Esophagus (tissue), 2 donors: ENCODE measurements at regions not wholly inside any gene's neighbourhood (a gene's known extent, or its start where the extent isn't known, plus 50 kb on each side); places are given as distances from the start of the nearest gene placed in this dataset.

Source experiments
- H3K27ac ChIP-seq, 2 donors: one replicate each; pipeline ENCODE4 v1.5.1; 2013; ENCODE audit warnings: low read depth in 2 of 2, mild to moderate bottlenecking in 2 of 2, inconsistent platforms in 1 of 2, low read length in 1 of 2, moderate library complexity in 1 of 2
- H3K27me3 ChIP-seq, 2 donors: one replicate each; pipeline ENCODE4 v1.6.1; 2013; ENCODE audit warnings: low read length in 2 of 2, control low read depth in 1 of 2, mild to moderate bottlenecking in 1 of 2; ENCODE audit not compliant: insufficient read depth in 2 of 2, control insufficient read depth in 1 of 2
- H3K36me3 ChIP-seq, 2 donors: one replicate each; pipeline ENCODE4 v1.6.1; 2013; ENCODE audit warnings: low read length in 1 of 2; ENCODE audit not compliant: control insufficient read depth in 2 of 2, insufficient read depth in 2 of 2
- H3K4me1 ChIP-seq, 2 donors: one replicate each; pipeline ENCODE4 v1.6.1; 2013; ENCODE audit warnings: low read length in 1 of 2; ENCODE audit not compliant: control insufficient read depth in 2 of 2, insufficient read depth in 2 of 2
- H3K4me3 ChIP-seq, 2 donors: one replicate each; pipeline ENCODE4 v1.5.1; 2013; ENCODE audit warnings: low read length in 2 of 2, mild to moderate bottlenecking in 2 of 2, low read depth in 1 of 2, moderate library complexity in 1 of 2
- H3K9me3 ChIP-seq, 2 donors: one replicate each; pipeline ENCODE4 v1.6.1; 2013; ENCODE audit warnings: mild to moderate bottlenecking in 2 of 2, low read depth in 1 of 2, low read length in 1 of 2, moderate library complexity in 1 of 2; ENCODE audit not compliant: control insufficient read depth in 2 of 2, insufficient read depth in 1 of 2
- WGBS, 2 donors: extraction: QIAGEN DNeasy Blood & Tissue Kit; methylation state at CpG; one replicate each; pipeline ENCODE4 v1.1.7; 2013; 5-methylcytosine and 5-hydroxymethylcytosine counted together
- donor health status: healthy with polysubstance abuse.
- donor health status: Bipolar disorder and iron deficiency.

DNA sequence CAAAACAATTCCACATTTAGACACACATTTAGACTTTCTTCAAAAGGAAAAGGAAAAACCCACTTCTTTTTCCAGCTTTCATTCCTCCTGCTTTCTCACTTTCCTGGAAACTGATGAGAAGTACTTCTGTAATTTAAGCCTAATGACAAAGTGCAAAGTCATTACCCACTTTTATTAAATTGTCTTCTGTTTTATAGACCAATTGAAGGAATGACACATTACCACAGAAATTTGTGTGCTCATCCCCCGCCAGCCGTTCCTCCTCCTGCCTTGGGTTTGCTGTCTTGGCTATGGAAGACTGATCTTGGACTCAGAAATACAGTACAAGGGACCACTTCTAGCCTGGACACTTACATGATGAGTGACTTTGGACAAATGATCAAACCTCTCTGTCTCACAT, 717.8 kb downstream of the SORCS3 start:
- 85 to 93% methylated on average over 2 of the region's 2 CpGs for WGBS, 2 donors
- Histone ChIP-seq H3K27ac (no peak overlapping the region), H3K4me3 (no peak overlapping the region), H3K36me3 (no peaks in the 10 kb centered on the region), H3K9me3 (peaks cover 3% of the 10 kb centered on the region in 2 donors), H3K27me3 (no peaks in the 10 kb centered on the region), H3K4me1 (no peaks in the 10 kb centered on the region)

DNA sequence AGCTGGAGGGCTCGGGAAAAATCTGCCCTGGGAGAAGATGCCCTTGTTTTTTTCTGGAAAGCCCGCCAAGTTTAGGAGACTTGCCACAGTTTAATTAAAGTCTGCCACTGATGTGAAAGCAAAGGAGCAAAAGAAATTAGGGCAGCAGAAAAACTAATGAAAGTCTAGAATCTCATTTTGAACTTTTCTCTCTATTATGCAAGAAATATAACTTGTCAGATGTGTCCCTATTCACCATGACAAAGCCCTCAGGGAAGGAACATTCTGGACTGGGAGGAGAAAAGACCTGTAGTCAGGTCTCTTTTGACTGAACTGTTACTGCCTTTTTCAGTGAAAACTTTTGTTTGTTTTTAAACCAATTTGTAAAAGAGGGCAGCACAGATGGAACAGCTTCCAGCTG, 715.5 kb downstream of the SORCS3 start:
- peaks cover 0 to 3% of the 10 kb centered on the region in 2 donors for H3K9me3 ChIP-seq
- no peak overlapping the region for H3K27ac ChIP-seq
- H3K4me1 ChIP-seq: no peaks in the 10 kb centered on the region
- no peak overlapping the region for H3K4me3 ChIP-seq
- H3K36me3 ChIP-seq: no peaks in the 10 kb centered on the region
- WGBS, 2 donors: 54 to 57% methylated on average over 2 of the region's 2 CpGs
- no peaks in the 10 kb centered on the region for H3K27me3 ChIP-seq

DNA sequence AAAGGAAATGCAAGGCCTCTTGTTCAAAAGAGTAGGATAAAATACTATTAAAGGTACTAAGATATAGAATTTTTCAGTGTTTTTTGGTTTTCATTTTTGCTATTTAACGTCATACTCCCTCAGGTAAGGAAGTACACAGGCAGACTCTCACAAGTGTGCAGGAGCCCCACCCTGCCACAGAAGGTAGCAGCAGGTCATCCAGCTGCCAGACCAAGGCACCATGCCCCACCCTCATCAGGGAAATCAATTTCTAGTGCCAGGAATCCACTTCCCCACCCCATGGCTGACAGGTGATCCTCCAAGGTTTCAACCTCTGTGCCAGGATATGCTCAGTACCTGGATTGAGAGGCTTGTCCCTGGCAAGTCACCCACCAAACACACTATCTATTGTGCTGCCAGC, 712.9 kb downstream of the SORCS3 start:
- 69 to 77% methylated on average over 1 of the region's 1 CpG for WGBS, 2 donors
- Histone ChIP-seq H3K4me3 (no peak overlapping the region), H3K36me3 (no peaks in the 10 kb centered on the region), H3K27ac (no peak overlapping the region), H3K4me1 (no peaks in the 10 kb centered on the region), H3K27me3 (no peaks in the 10 kb centered on the region), H3K9me3 (peaks cover 0 to 3% of the 10 kb centered on the region in 2 donors)

DNA sequence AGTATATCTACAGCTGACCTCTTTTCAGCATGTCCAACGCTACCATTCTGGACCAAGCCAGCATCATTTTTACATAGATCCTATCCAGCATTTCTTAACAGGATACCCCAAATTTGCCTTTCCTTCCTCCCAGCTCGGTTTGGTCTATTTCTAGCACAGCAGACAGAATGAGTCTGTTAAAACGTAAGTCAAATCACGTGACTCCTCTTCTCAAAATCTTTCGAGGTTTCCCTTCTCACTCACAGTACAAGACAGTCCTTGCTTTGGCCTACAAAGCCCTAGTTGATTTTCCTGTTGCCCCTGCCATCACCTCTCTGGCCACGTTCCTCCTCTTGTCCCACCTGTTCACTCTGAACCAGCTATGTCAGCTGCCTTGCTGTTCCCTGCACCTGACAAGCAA, 711.7 kb downstream of the SORCS3 start:
- 77% methylated on average over 6 of the region's 6 CpGs for WGBS, 2 donors

DNA sequence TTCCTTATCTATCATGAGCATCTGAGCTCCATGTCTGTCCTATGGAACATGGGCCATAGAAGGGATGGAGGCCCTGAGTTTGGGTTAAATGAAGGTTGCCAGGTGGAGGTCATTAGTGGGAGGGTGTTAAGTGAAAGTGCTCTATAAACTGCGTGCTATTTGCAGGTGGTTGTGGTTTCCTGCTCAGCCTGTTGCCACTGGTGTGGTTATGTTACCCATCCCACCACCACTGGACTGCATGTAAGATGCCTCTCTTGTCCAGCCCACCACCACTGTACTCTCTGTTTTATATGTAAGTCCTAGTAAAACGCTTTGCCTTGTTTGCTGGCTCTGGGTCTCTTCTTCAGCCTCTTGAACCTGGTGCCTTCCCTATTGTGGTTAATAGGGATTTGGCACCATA, 711.2 kb downstream of the SORCS3 start:
- 79 to 82% methylated on average over 2 of the region's 2 CpGs for WGBS, 2 donors
- H3K4me1 ChIP-seq: no peaks in the 10 kb centered on the region
- no peak overlapping the region for H3K4me3 ChIP-seq
- no peaks in the 10 kb centered on the region for H3K36me3 ChIP-seq
- no peaks in the 10 kb centered on the region for H3K27me3 ChIP-seq
- no peak overlapping the region for H3K27ac ChIP-seq
- H3K9me3 ChIP-seq: peaks cover 0 to 3% of the 10 kb centered on the region in 2 donors

More for the DNA sequence above, 711.7 kb downstream of the SORCS3 start:
- H3K9me3 ChIP-seq: peaks cover 0 to 3% of the 10 kb centered on the region in 2 donors
- no peaks in the 10 kb centered on the region for H3K36me3 ChIP-seq
- no peaks in the 10 kb centered on the region for H3K27me3 ChIP-seq
- no peaks in the 10 kb centered on the region for H3K4me1 ChIP-seq
- H3K4me3 ChIP-seq: no peak overlapping the region
- H3K27ac ChIP-seq: no peak overlapping the region

DNA sequence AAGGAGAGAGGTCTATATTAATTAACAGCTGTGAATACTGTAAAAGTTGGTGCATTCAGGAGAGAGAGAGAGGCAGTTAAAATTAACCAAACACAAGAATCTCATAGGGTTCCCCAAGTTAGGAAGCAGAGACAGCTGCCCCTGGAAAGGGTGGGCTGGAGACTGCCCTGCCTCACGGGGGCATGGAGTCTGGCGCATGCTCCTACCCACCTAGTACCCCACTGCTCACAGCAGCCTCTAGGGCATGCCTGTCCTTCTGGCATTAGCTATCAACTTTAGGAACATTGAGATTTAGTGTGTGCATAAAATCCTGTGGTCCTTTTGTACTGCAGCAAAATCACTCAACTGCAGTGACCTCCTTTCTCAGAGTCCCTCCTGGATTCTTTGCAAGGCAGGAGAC, 710.1 kb downstream of the SORCS3 start:
- Histone ChIP-seq H3K27me3 (no peaks in the 10 kb centered on the region), H3K9me3 (peaks cover 0 to 3% of the 10 kb centered on the region in 2 donors), H3K27ac (no peak overlapping the region), H3K4me3 (no peak overlapping the region), H3K36me3 (no peaks in the 10 kb centered on the region), H3K4me1 (no peaks in the 10 kb centered on the region)
- 73 to 84% methylated on average over 2 of the region's 2 CpGs for WGBS, 2 donors

DNA sequence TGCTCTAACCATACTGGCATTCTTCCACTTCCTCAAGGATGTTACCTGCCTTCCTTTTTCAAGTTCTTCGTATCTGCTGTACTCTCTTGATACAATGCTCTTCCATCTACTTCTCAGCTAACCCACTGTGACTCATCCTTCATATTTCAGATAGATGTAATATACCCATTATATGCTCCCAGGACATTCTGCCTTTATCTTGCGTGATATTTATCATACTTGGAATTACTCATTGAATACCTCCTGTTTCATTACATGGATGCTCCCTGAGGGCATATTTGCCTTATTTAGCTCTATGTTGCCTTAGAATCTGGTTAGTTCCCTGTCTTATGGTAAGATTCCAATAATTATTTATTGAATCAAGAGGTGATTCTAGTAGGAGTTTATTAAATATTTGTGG, 706.4 kb downstream of the SORCS3 start:
- no peaks in the 10 kb centered on the region for H3K4me1 ChIP-seq
- 77 to 87% methylated on average over 2 of the region's 2 CpGs for WGBS, 2 donors
- H3K27me3 ChIP-seq: no peaks in the 10 kb centered on the region
- no peak overlapping the region for H3K27ac ChIP-seq
- no peaks in the 10 kb centered on the region for H3K9me3 ChIP-seq
- H3K4me3 ChIP-seq: no peak overlapping the region
- no peaks in the 10 kb centered on the region for H3K36me3 ChIP-seq

DNA sequence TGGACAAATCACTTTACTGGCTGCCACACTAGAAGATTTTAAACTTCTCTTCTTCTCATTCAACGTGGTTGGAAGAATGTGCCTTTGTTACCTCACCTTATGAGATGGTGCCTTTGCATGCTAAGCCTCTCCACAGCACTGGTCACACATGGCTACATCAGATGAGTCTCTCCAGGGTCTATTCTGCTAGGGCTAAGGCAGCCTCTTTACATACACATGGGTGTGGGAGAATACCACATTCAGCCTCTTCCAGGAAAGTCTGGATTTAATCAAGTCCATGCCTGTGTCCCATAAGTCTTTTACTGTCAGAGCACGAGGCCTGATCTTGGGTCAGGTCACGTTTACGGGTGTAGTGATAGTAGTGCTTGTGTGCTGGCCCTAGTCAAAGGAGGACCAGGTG, 701.5 kb downstream of the SORCS3 start:
- Histone ChIP-seq H3K27ac (no peak overlapping the region), H3K27me3 (no peaks in the 10 kb centered on the region), H3K4me1 (no peaks in the 10 kb centered on the region), H3K9me3 (no peaks in the 10 kb centered on the region), H3K36me3 (no peaks in the 10 kb centered on the region), H3K4me3 (no peak overlapping the region)
- 44% methylated on average over 4 of the region's 4 CpGs for WGBS, 2 donors

DNA sequence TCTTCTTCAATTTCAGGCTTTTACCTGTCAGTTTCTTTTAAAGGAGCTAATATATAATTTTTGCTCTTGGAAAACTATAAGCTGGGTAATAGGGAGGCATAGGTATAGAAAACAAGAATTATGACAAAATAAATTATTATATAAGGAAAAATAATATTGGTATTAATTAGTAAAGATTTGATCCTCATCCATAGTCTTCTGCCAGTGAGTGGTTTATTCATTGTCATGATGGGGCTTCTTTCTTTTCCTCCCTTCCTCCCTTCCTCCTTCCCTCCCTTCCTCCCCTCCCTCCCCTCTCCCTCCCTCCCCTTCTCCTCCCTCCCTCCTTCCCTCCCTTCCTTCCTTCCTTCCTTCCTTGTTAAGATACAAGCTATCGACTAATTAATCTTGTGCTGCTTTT, 698.6 kb downstream of the SORCS3 start:
- no peaks in the 10 kb centered on the region for H3K36me3 ChIP-seq
- no peak overlapping the region for H3K4me3 ChIP-seq
- H3K9me3 ChIP-seq: no peaks in the 10 kb centered on the region
- 75 to 78% methylated on average over 1 of the region's 1 CpG for WGBS, 2 donors
- H3K27ac ChIP-seq: no peak overlapping the region
- H3K27me3 ChIP-seq: no peaks in the 10 kb centered on the region
- H3K4me1 ChIP-seq: no peaks in the 10 kb centered on the region

DNA sequence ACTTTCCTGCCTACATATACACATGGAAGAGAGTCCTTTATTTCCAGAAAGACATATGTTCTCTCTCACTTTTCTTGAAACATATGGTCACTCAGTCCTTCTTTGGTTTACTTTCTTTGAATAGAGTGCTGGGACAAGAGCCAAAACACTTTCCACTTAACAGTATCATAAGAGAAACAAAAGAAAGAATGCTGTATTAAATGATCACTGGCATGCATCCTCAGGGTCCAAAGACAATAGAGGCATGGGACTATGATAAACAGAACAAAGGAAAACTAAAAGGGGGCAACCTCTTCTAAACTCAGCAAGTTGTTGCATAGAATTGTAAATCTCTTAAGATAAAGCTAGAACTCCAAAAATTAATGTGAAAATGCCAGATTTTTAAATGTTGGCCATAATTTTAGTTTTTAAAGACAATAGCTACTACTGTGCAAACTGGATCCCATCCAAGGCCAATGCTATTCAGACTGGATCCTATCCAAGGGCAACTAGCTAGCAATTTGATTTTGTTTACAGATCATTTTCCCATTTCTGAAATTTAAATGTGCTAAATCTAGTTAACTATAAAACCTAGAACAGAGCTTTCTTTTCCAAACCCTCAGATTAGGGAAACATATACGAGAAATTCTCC, 687.5 kb downstream of the SORCS3 start:
- WGBS, 2 donors: 51 to 59% methylated on average over 1 of the region's 1 CpG

More for the DNA sequence above, 687.5 kb downstream of the SORCS3 start:
- Histone ChIP-seq H3K36me3 (no peaks in the 10 kb centered on the region), H3K27ac (no peak overlapping the region), H3K4me1 (no peaks in the 10 kb centered on the region), H3K9me3 (no peaks in the 10 kb centered on the region), H3K27me3 (no peaks in the 10 kb centered on the region), H3K4me3 (no peak overlapping the region)
